Left renal cortex interstitium (tissue), 4 donors: ENCODE measurements at regions not wholly inside any gene's neighbourhood (a gene's known extent, or its start where the extent isn't known, plus 50 kb on each side); places are given as distances from the start of the nearest gene placed in this dataset.

Experiments
- DNase-seq, 4 donors: peaks; one replicate each; pipeline ENCODE4 v3.0.0-alpha.2; 2013; ENCODE audit warnings: low read depth in 4 of 4, low spot score in 2 of 4, missing footprints in 1 of 4

- no peak for DNase-seq
Observed at GRCh38 chr2:45301307-45302277, 292.3 kb upstream of the SIX2 start.

GRCh38 chr2:45300026-45300750, 290.9 kb upstream of the SIX2 start:
- DNase-seq, result no peak

- DNase-seq, result no peak
Observed at GRCh38 chr2:45299361-45299760, 290.1 kb upstream of the SIX2 start.

- DNase-seq, result no peak
Observed at GRCh38 chr2:45293182-45293581, 283.9 kb upstream of the SIX2 start.

GRCh38 chr2:45291296-45291701, 282.0 kb upstream of the SIX2 start:
- DNase-seq, result no peak

GRCh38 chr2:45289997-45290709, 280.9 kb upstream of the SIX2 start:
- no peak for DNase-seq

GRCh38 chr2:45288532-45289417, 279.5 kb upstream of the SIX2 start:
- DNase-seq, result no peak

- DNase-seq, result no peak
Observed at GRCh38 chr2:45287045-45287444, 277.8 kb upstream of the SIX2 start.

- DNase-seq, result no peak
Observed at GRCh38 chr2:45285771-45286390, 276.6 kb upstream of the SIX2 start.

GRCh38 chr2:45285311-45285710, 276.1 kb upstream of the SIX2 start:
- no peak for DNase-seq

GRCh38 chr2:45284621-45284995, 275.4 kb upstream of the SIX2 start:
- DNase-seq, result no peak

GRCh38 chr2:45283764-45284620, 274.7 kb upstream of the SIX2 start:
- DNase-seq, result no peak

- no peak for DNase-seq
Observed at GRCh38 chr2:45282646-45283045, 273.4 kb upstream of the SIX2 start.

- no peak for DNase-seq
Observed at GRCh38 chr2:45281311-45281710, 272.1 kb upstream of the SIX2 start.

GRCh38 chr2:45280794-45281193, 271.5 kb upstream of the SIX2 start:
- peak in 1 of 4 donors; percentile 53 for DNase-seq

- DNase-seq, result no peak
Observed at GRCh38 chr2:45279356-45279755, 270.1 kb upstream of the SIX2 start.

GRCh38 chr2:45278365-45279078, 269.3 kb upstream of the SIX2 start:
- DNase-seq, result no peak

- no peak for DNase-seq
Observed at GRCh38 chr2:45276914-45277313, 267.7 kb upstream of the SIX2 start.
